ENCODE measurements at regions not wholly inside any gene's neighbourhood (a gene's known extent, or its start where the extent isn't known, plus 50 kb on each side); places are given as distances from the start of the nearest gene placed in this dataset.

GRCh38 chr4:24470666-24471485 is 113.5 kb downstream of the DHX15 start:
- peak; percentile 54 to 56 for DNase-seq (ENCODE audit: low read depth in 2 of 2)
- no peak for TF ChIP-seq CTCF (IDR thresholded peaks at IDR 0.05; ENCODE audit: low read depth, low read length)
- H3K4me3 ChIP-seq (replicated peaks in 1 of 2; ENCODE audit: low read depth in 2 of 2, low read length in 2 of 2), result peak overlapping the region; percentile 43 to 61

GRCh38 chr4:24468071-24468470 is 116.3 kb downstream of the DHX15 start:
- DNase-seq (ENCODE audit: low read depth in 2 of 2), result no peak
- H3K4me3 ChIP-seq (replicated peaks in 1 of 2; ENCODE audit: low read depth in 2 of 2, low read length in 2 of 2), result no peak overlapping the region
- no peak for TF ChIP-seq CTCF (IDR thresholded peaks at IDR 0.05; ENCODE audit: low read depth, low read length)

- no peak for TF ChIP-seq CTCF (IDR thresholded peaks at IDR 0.05; ENCODE audit: low read depth, low read length)
- DNase-seq (ENCODE audit: low read depth in 2 of 2), result no peak
- no peak overlapping the region for H3K4me3 ChIP-seq (replicated peaks in 1 of 2; ENCODE audit: low read depth in 2 of 2, low read length in 2 of 2)
Measured at GRCh38 chr4:24464566-24464965, 119.8 kb downstream of the DHX15 start.

- H3K4me3 ChIP-seq (replicated peaks in 1 of 2; ENCODE audit: low read depth in 2 of 2, low read length in 2 of 2), result no peak overlapping the region
- no peak for TF ChIP-seq CTCF (IDR thresholded peaks at IDR 0.05; ENCODE audit: low read depth, low read length)
- no peak for DNase-seq (ENCODE audit: low read depth in 2 of 2)
Measured at GRCh38 chr4:24456431-24456830, 127.9 kb downstream of the DHX15 start.

- no peak overlapping the region for H3K4me3 ChIP-seq (replicated peaks in 1 of 2; ENCODE audit: low read depth in 2 of 2, low read length in 2 of 2)
- TF ChIP-seq CTCF (IDR thresholded peaks at IDR 0.05; ENCODE audit: low read depth, low read length), result no peak
- DNase-seq (ENCODE audit: low read depth in 2 of 2), result no peak
Measured at GRCh38 chr4:24453951-24454350, 130.4 kb downstream of the DHX15 start.

- TF ChIP-seq CTCF (IDR thresholded peaks at IDR 0.05; ENCODE audit: low read depth, low read length), result no peak
- no peak overlapping the region for H3K4me3 ChIP-seq (replicated peaks in 1 of 2; ENCODE audit: low read depth in 2 of 2, low read length in 2 of 2)
- DNase-seq (ENCODE audit: low read depth in 2 of 2), result no peak
Measured at GRCh38 chr4:24451870-24452269, 132.5 kb downstream of the DHX15 start.

GRCh38 chr4:24443200-24443599 is 141.2 kb downstream of the DHX15 start:
- DNase-seq (ENCODE audit: low read depth in 2 of 2), result no peak
- TF ChIP-seq CTCF (IDR thresholded peaks at IDR 0.05; ENCODE audit: low read depth, low read length), result no peak

More at GRCh38 chr4:24443200-24443599, 141.2 kb downstream of the DHX15 start:
- no peak overlapping the region for H3K4me3 ChIP-seq (replicated peaks in 1 of 2; ENCODE audit: low read depth in 2 of 2, low read length in 2 of 2)

Measured in cardiac fibroblast (primary cell).